HepG2 (cell line): ENCODE measurements at regions not wholly inside any gene's neighbourhood (a gene's known extent, or its start where the extent isn't known, plus 50 kb on each side); places are given as distances from the start of the nearest gene placed in this dataset.

Experiments used
- EHMT2 ChIP-seq: fragments of 200-600 bp; sonication (generic); IDR thresholded peaks from 2 replicates; pipeline ENCODE4 v1.7.0; 2017; ENCODE audit warnings: antibody characterized with exemption, low read depth, low read length, borderline replicate concordance
- HCFC1 ChIP-seq: fragments of 150-350 bp; IDR thresholded peaks from 2 replicates; pipeline ENCODE4 v1.6.1; 2014; ENCODE audit warnings: low read depth, low read length
- KMT2A ChIP-seq: sonication (generic); formaldehyde crosslinking; IDR thresholded peaks from 2 replicates; pipeline ENCODE4 v1.4.0; 2020; ENCODE audit warnings: missing genetic modification reagents
- SP1 ChIP-seq, 2 experiments: fragments of 450-650 bp in 1 of 2; sonication (generic) in 1 of 2; formaldehyde crosslinking in 1 of 2; IDR thresholded peaks; 2 replicates each; pipeline versions ENCODE4 v1.4.0 to v1.6.1; 2016 to 2020; ENCODE audit warnings: missing genetic modification reagents in 1 of 2
- YY1 ChIP-seq: IDR thresholded peaks from 2 replicates; pipeline ENCODE4 v1.6.1; 2011; ENCODE audit warnings: low read length, low read depth, moderate library complexity, mild to moderate bottlenecking; ENCODE audit not compliant: insufficient read depth, insufficient replicate concordance
- ZNF577 ChIP-seq: sonication (generic); formaldehyde crosslinking; IDR thresholded peaks from 2 replicates; pipeline ENCODE4 v1.4.0; 2020; ENCODE audit warnings: mild to moderate bottlenecking, low read depth, missing genetic modification reagents, borderline replicate concordance
- TF ChIP-seq, protein P1 (sequence below): sonication (generic); formaldehyde crosslinking; IDR thresholded peaks from 2 replicates; pipeline ENCODE4 v1.5.0; 2020; ENCODE audit warnings: mild to moderate bottlenecking, missing genetic modification reagents, moderate library complexity

DNA sequence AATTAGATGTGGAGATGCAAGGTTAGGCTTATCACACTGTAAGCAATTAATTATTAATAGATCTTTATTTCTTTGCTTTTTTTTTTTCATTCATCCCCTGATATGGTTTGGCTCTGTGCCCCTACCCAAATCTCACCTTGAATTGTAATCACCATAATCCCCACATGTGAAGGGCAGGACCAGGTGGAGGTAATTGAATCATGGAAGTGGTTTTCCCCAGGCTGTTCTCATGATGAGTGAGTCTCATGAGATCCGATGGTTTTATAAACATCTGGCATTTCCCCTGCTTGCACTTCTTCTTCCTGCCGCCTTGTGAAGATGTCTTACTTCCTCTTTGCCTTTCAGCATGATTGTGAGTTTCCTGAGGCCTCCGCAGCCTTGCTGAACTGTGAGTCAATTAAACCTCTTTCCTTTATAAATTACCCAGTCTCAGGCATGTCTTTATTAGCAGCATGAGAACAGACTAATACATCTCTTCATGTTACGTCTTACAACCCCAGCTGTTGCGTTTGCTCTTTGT, 333.8 kb downstream of the CDH26 start:
- TF ChIP-seq KMT2A: no peak
- no peak for TF ChIP-seq ZNF577 (CRISPR knock-in tag)
- TF ChIP-seq HCFC1: no peak
- TF ChIP-seq, protein P1, sequence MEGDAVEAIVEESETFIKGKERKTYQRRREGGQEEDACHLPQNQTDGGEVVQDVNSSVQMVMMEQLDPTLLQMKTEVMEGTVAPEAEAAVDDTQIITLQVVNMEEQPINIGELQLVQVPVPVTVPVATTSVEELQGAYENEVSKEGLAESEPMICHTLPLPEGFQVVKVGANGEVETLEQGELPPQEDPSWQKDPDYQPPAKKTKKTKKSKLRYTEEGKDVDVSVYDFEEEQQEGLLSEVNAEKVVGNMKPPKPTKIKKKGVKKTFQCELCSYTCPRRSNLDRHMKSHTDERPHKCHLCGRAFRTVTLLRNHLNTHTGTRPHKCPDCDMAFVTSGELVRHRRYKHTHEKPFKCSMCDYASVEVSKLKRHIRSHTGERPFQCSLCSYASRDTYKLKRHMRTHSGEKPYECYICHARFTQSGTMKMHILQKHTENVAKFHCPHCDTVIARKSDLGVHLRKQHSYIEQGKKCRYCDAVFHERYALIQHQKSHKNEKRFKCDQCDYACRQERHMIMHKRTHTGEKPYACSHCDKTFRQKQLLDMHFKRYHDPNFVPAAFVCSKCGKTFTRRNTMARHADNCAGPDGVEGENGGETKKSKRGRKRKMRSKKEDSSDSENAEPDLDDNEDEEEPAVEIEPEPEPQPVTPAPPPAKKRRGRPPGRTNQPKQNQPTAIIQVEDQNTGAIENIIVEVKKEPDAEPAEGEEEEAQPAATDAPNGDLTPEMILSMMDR (CRISPR knock-in tag): no peak
- TF ChIP-seq SP1 (IDR thresholded peaks at IDR 0.05): no peak
- no peak for TF ChIP-seq SP1 (CRISPR knock-in tag; IDR thresholded peaks at IDR 0.05)
- no peak for TF ChIP-seq YY1
- TF ChIP-seq EHMT2: no peak
